Neural crest cell (in vitro differentiated cells): ENCODE measurements at regions not wholly inside any gene's neighbourhood (a gene's known extent, or its start where the extent isn't known, plus 50 kb on each side); places are given as distances from the start of the nearest gene placed in this dataset.
"Not testable (repeated sequence)": the region's sequence is repeated elsewhere in the genome, so short reads cannot be mapped to it uniquely, and the experiment has no call there.

Experiments
- DNase-seq: peaks from one replicate; pipeline ENCODE4 v3.0.0; 2021; ENCODE audit warnings: low read depth, mixed read lengths, low spot score
- H3K27ac Mint-ChIP-seq: one replicate; pipeline ENCODE4 v1.8.0; 2021; ENCODE audit warnings: mild to moderate bottlenecking, mixed read lengths; ENCODE audit not compliant: unreplicated experiment
- H3K27me3 Mint-ChIP-seq: 2 replicates; pipeline ENCODE4 v1.8.0; 2021; ENCODE audit warnings: low read depth, mild to moderate bottlenecking, mixed read lengths
- H3K36me3 Mint-ChIP-seq: 2 replicates; pipeline ENCODE4 v1.8.0; 2021; ENCODE audit warnings: low read depth, mild to moderate bottlenecking, mixed read lengths
- H3K4me1 Mint-ChIP-seq: 2 replicates; pipeline ENCODE4 v1.8.0; 2021; ENCODE audit warnings: mixed read lengths
- H3K4me3 Mint-ChIP-seq: one replicate; pipeline ENCODE4 v1.8.0; 2021; ENCODE audit warnings: mild to moderate bottlenecking, mixed read lengths
- H3K9me3 Mint-ChIP-seq: 2 replicates; pipeline ENCODE4 v1.8.0; 2021; ENCODE audit warnings: mixed read lengths

DNA sequence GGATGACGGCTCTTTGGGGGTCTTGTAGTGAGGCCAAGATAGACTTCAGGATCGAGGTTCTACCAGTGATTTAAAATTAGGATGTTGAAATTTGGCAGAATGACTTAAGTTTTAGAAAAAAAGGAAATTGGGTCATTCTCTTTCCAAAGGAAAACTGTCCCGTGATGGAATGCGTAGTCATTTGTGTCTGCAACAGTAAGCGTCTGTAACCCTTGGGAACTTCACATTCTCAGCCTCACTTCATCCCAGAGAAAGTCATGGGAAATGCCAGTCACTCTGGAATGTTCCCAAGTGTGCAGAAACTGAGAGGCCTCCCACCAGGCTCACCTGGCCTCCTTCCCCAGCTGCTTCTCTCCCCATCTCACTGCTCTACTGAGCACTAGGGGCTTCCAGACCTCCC, 5441.4 kb upstream of the TPTE start:
- H3K4me3 Mint-ChIP-seq, H3K4me1 Mint-ChIP-seq, H3K36me3 Mint-ChIP-seq, H3K27ac Mint-ChIP-seq, DNase-seq, H3K27me3 Mint-ChIP-seq, H3K9me3 Mint-ChIP-seq: not testable (repeated sequence)

DNA sequence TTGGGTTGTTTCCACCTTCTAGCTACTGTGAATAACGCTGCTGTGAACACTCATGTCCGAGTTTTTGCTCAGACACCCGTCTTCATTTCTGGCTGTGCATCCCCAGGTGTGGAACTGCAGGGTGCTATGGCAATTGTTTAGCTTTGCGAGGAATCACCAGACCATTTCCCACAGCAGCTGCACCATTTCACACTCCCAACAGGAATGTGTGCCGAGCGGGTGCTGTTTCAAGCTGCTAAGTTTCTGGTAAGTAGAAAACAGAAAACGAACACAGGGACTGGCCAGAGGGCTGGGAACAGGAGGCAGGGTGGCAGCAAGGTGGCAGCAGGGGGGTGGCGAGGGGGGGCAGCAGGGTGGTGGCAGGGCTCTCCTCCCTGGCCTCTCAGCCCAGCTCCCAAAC, 5437.1 kb upstream of the TPTE start:
- H3K27ac Mint-ChIP-seq, H3K27me3 Mint-ChIP-seq, H3K36me3 Mint-ChIP-seq, DNase-seq, H3K4me1 Mint-ChIP-seq, H3K9me3 Mint-ChIP-seq, H3K4me3 Mint-ChIP-seq: not testable (repeated sequence)

DNA sequence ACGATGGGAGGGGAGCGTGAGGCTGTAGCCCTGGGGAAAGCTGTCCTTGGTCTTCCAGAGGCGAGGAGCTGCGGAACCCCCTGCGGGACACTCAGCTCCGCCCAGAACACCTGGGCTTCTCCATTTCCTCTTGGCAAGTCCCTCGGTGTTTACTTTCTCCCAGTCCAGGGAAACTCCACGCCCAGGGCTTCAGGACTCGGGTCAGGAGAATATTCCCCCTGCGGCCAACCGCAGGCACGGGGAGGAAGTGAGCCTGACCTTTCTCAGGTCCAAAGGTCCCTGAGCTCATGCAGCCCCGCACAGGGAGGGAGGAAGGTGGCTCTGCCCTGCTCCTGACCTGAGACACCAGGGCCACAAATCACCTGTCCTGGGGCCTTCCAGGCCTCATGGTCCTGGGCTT, 5435.9 kb upstream of the TPTE start:
- not testable (repeated sequence) for H3K27me3 Mint-ChIP-seq, H3K27ac Mint-ChIP-seq

DNA sequence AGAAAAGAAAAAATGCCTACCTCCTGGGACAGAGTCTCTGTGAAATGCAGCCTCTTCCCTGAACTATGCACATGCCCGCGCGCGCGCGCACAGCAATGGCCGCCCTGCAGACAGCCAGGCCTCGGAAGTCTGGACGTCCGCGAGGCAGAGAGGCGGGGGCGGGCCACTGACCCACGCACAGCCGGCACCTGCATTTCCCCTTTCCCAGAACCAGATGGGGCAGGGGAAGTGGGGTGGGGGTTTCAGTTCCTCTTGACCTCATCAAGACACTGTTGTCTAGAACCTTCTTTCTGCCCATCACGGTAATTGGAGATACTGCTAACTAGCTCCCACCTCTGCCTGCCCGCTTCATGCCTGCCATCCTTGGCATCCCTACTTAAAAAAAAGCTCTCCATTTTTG, 5435.0 kb upstream of the TPTE start:
- not testable (repeated sequence) for H3K4me3 Mint-ChIP-seq, H3K27me3 Mint-ChIP-seq, H3K27ac Mint-ChIP-seq, H3K36me3 Mint-ChIP-seq, H3K4me1 Mint-ChIP-seq, DNase-seq, H3K9me3 Mint-ChIP-seq

More for the DNA sequence above, 5435.9 kb upstream of the TPTE start:
- H3K4me1 Mint-ChIP-seq, DNase-seq, H3K36me3 Mint-ChIP-seq, H3K4me3 Mint-ChIP-seq, H3K9me3 Mint-ChIP-seq: not testable (repeated sequence)

DNA sequence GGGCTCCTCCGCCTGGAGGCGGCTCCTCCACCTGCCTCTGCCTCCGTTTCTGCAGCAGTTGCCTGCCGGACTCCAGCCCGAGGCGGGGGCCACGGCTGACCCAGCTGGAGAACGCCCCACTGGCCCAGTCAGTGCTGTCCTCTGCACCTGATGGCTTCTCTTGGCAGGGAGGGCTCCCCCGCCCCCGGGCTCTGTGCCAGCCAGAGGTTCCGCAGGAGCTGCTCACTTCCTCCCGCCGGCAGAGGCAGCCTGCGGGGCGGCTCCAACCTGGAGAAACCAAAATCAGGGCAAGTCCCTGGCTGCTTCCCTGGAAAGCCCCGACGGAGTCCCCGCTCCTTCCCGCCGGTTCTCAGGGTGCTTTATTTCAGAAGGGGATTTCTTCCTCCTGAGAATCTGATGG, 5432.6 kb upstream of the TPTE start:
- H3K4me1 Mint-ChIP-seq, H3K27ac Mint-ChIP-seq, H3K9me3 Mint-ChIP-seq, H3K4me3 Mint-ChIP-seq, H3K36me3 Mint-ChIP-seq, H3K27me3 Mint-ChIP-seq, DNase-seq: not testable (repeated sequence)

DNA sequence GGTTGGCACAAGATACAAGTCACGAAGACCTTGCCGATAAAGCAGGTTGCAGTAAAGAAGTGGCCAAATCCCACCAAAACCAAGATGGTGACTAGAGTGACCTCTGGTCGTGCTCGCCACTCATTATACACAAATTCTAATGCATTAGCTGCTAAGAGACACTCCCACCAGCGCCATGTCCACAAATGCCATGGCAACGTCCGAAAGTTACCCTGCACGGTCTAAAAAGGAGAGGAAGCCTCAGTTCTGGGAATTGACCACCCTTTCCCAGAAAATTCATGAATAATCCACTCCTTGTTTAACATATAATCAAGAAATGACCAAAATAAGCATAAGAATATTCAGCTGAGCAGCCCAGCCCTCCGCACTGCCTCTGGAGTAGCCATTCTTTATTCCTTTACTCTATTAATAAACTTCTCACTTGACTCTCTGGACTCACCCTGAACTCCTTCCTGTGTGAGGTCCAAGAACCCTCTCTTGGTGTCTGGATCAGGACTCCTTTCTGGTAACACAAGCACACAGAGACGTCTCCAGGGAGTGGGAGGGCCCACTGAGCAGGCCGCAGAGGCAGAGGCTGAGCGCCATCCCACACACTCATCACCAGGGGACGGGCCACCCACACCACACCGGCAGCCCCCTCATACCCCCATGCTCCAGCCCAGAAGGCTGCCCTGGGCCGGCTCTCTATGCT, 5431.8 kb upstream of the TPTE start:
- H3K27ac Mint-ChIP-seq, H3K27me3 Mint-ChIP-seq, H3K4me3 Mint-ChIP-seq, DNase-seq, H3K9me3 Mint-ChIP-seq, H3K36me3 Mint-ChIP-seq, H3K4me1 Mint-ChIP-seq: not testable (repeated sequence)

DNA sequence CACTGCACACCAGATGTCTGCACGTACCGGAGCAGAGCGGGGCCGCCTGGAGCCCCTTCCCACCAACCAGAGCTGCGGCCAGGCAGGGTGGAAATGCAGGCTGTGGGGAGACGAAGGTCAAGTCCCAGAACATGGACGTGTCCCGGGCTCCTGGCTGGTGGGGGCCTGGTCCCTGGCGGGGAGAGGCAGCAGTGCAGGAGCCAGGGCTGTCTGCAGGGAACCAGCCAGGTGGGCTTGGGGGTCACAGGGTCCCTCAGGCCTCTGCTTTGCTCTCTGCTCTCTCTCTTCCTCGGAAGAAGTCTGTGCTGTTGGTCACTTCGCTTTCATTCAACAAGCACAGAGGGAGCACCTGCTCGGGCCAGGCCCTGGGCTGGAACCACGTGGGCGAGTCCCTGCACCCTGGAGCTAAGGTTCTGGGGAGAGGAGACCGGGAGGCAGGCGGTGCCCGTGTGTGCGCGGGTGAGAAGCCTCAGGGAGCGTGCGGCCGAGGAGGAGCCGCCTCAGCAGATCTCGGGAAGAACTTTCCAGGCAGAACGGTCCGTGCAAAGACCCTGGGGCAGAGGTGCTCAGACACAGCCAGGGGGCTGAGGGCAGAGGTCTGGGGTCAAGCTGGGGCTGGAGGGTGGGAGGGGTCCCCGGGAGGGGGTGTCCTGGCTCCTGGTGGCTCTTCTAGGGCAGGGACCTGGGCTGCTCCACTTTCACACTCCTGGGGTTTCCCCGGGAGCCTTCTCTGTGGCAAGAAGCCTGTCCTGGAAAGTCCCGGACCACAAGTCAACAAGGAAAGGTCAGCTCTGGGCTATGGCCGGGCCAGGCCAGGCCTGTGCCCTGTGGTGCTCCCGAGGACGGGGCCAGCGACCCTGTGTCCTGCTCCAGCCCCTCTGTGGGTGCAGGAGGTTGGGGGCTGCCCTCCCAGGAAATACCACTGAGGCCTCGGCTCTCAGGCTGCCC, 5431.0 kb upstream of the TPTE start:
- H3K36me3 Mint-ChIP-seq, H3K4me3 Mint-ChIP-seq, H3K9me3 Mint-ChIP-seq, DNase-seq, H3K4me1 Mint-ChIP-seq, H3K27me3 Mint-ChIP-seq, H3K27ac Mint-ChIP-seq: not testable (repeated sequence)

DNA sequence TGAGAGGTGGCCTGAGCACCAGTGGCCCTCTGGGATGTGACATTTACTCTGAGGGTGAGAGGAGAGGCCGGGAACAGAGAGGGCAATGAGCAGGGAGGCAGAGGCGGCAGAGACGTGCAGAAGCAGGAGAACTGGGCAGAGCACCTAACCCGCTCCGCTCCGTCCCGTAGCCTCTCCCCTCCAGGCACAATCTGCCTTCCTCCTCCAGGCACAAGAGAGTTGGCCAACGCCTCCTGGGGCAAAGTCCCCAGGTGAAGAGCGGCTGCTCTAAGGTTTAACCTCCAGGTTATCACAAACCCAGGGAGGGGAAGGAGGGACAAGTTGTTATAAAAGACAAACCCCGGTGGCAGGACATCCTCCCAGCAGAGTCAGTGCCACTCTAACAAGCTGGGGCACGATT, 5430.1 kb upstream of the TPTE start:
- not testable (repeated sequence) for H3K9me3 Mint-ChIP-seq, H3K27ac Mint-ChIP-seq, H3K36me3 Mint-ChIP-seq, H3K4me1 Mint-ChIP-seq, H3K27me3 Mint-ChIP-seq, DNase-seq, H3K4me3 Mint-ChIP-seq

- not testable (repeated sequence) for H3K27ac Mint-ChIP-seq, H3K9me3 Mint-ChIP-seq, H3K36me3 Mint-ChIP-seq, H3K4me3 Mint-ChIP-seq, H3K27me3 Mint-ChIP-seq, DNase-seq, H3K4me1 Mint-ChIP-seq
Observed at GRCh38 chr21:5095628-5096027, 5425.8 kb upstream of the TPTE start.

- H3K36me3 Mint-ChIP-seq, H3K27ac Mint-ChIP-seq, DNase-seq: not testable (repeated sequence)
Observed at GRCh38 chr21:5098010-5098743, 5423.2 kb upstream of the TPTE start.

GRCh38 chr21:5100604-5101174, 5420.7 kb upstream of the TPTE start:
- H3K27ac Mint-ChIP-seq, H3K9me3 Mint-ChIP-seq, H3K4me1 Mint-ChIP-seq, DNase-seq, H3K4me3 Mint-ChIP-seq, H3K36me3 Mint-ChIP-seq, H3K27me3 Mint-ChIP-seq: not testable (repeated sequence)

More at GRCh38 chr21:5098010-5098743, 5423.2 kb upstream of the TPTE start:
- not testable (repeated sequence) for H3K4me1 Mint-ChIP-seq, H3K9me3 Mint-ChIP-seq, H3K4me3 Mint-ChIP-seq, H3K27me3 Mint-ChIP-seq

- H3K4me3 Mint-ChIP-seq, H3K27me3 Mint-ChIP-seq, H3K9me3 Mint-ChIP-seq, H3K36me3 Mint-ChIP-seq, H3K27ac Mint-ChIP-seq, DNase-seq, H3K4me1 Mint-ChIP-seq: not testable (repeated sequence)
Observed at GRCh38 chr21:5101749-5102148, 5419.6 kb upstream of the TPTE start.

DNA sequence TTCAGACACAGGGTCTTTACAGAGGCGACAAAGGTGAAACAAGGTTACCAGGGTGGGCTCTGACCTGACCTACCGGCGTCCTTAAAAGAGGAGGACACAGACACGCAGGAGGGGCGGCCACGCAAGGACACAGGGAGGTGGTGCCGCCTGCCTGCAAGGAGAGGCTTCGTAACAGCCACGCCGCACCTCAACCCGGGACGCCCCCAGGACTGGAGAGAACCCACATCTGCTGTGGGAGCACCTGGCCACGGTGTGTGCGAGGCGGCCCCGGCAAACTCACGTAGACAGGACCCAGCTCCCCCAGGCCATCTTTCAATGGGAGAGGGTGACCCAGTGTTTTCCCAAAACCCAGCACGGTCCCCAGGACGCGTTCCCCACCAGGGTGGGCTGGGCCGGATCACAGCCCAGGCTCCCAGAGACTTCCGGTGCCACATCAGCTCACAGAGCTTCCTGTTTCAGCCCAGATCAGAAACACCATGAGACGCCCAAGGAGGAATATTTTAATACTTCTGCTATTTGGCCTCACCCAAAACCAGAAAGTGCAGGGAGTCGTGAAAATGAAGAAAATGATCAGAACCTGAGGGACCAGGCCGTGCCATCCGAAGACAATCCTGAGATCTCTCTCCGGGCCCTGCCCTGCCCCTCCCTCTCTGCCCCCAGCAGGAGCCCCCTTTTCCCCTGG, 5417.4 kb upstream of the TPTE start:
- not testable (repeated sequence) for H3K9me3 Mint-ChIP-seq, H3K27ac Mint-ChIP-seq, H3K36me3 Mint-ChIP-seq, H3K4me1 Mint-ChIP-seq, H3K4me3 Mint-ChIP-seq, H3K27me3 Mint-ChIP-seq, DNase-seq
